Adrenal gland (tissue), 9 donors: ENCODE measurements at regions not wholly inside any gene's neighbourhood (a gene's known extent, or its start where the extent isn't known, plus 50 kb on each side); places are given as distances from the start of the nearest gene placed in this dataset.

Experiments used
- DNase-seq, 7 donors: peaks; one replicate each; pipeline ENCODE4 v3.0.0-alpha.2; 2019 to 2020
- H3K27ac ChIP-seq, 5 donors: fragments of 200-600 bp; sonication (generic) in 4 of 5; 1 replicate in 3 of 5; 2 replicates in 2 of 5; pipeline versions ENCODE4 v1.5.1 to v1.8.0; 2016 to 2020; ENCODE audit warnings: mild to moderate bottlenecking in 1 of 5
- H3K27me3 ChIP-seq: fragments of 200-600 bp; 2 replicates; pipeline ENCODE4 v1.8.0; 2021
- H3K36me3 ChIP-seq, 2 donors: fragments of 200-600 bp; replicated peaks in 1 of 2; 1 replicate in 1 of 2; 2 replicates in 1 of 2; pipeline versions ENCODE4 v1.5.1 to v1.8.0; 2018 to 2022
- H3K4me1 ChIP-seq, 2 donors: fragments of 200-600 bp; replicated peaks in 1 of 2; 1 replicate in 1 of 2; 2 replicates in 1 of 2; pipeline versions ENCODE4 v1.5.1 to v1.8.0; 2018 to 2021
- H3K4me3 ChIP-seq, 4 donors: fragments of 200-600 bp; sonication (generic) in 3 of 4; one replicate each; pipeline ENCODE4 v1.5.1; 2016 to 2018
- H3K9me3 ChIP-seq, 3 donors: fragments of 200-600 bp; sonication (generic) in 1 of 3; replicated peaks in 1 of 3; 1 replicate in 2 of 3; 2 replicates in 1 of 3; pipeline versions ENCODE4 v1.5.1 to v1.8.0; 2016 to 2021
- CTCF ChIP-seq, 6 experiments: fragments of 450-650 bp in 4 of 6; fragments of 200-600 bp in 2 of 6; sonication (generic) in 1 of 6; IDR thresholded peaks; 1 replicate in 5 of 6; 2 replicates in 1 of 6; pipeline versions ENCODE4 v1.5.1 to v1.8.0; 2016 to 2021; ENCODE audit warnings: antibody characterized with exemption in 6 of 6, mild to moderate bottlenecking in 2 of 6, moderate library complexity in 1 of 6
- POLR2A ChIP-seq, 2 donors: fragments of 450-650 bp; IDR thresholded peaks; one replicate each; pipeline ENCODE4 v1.6.1; 2017; ENCODE audit warnings: antibody characterized with exemption in 2 of 2, mild to moderate bottlenecking in 2 of 2, moderate library complexity in 1 of 2
- WGBS, 4 donors: extraction: QIAGEN DNeasy Blood & Tissue Kit in 2 of 4; methylation state at CpG; one replicate each; pipeline versions ENCODE4 v1.1.5 to v1.1.7; 2013 to 2017; 5-methylcytosine and 5-hydroxymethylcytosine counted together
- intact Hi-C, 2 donors: fragments of 100-400 bp; cut with DNase I; formaldehyde crosslinking; loops; one replicate each; pipeline versions ENCODE4 v1.14.1 to v1.15.0; 2022 to 2023
- donor health status: healthy with polysubstance abuse.
- donor health status: Bipolar disorder and iron deficiency.
- donor health status: DM: yes; HTN: yes; CAD: no.
- donor health status: DM: no; HTN: no; CAD: no.
- donor health status: DM: no; HTN: no; CAD: no.

DNA sequence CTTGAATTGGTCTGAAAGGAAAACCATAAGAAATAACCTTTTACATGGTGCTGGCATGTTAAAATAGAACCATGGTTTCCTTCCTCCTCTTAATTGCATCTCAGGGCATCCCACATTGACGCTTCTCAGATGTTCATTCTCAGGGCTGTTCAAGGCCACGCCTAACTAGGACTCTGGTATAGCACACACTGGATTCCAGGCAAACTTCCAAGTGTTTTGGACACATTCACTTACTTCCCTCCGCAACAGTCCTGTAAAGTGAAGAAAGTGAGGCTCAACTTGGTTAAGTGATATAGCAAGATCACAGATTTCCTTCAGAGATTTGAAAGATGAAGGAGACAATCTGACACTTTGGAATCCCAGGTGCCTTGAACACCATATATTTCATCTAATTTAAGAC, 244.8 kb downstream of the DUSP10 start:
- Histone ChIP-seq H3K27ac (no peak overlapping the region), H3K27me3 (no peaks in the 10 kb centered on the region), H3K4me1 (no peaks in the 10 kb centered on the region), H3K9me3 (no peaks in the 10 kb centered on the region), H3K4me3 (no peak overlapping the region), H3K36me3 (no peaks in the 10 kb centered on the region)
- intact Hi-C loops: no loop called here
- TF ChIP-seq CTCF (IDR thresholded peaks at IDR 0.05): no peak
- TF ChIP-seq POLR2A (IDR thresholded peaks at IDR 0.05): no peak
- DNase-seq: no peak
- WGBS, 4 donors: 60 to 74% (median 66%) methylated on average over 3 of the region's 3 CpGs

- Histone ChIP-seq H3K27me3 (no peaks in the 10 kb centered on the region), H3K27ac (no peak overlapping the region), H3K4me3 (no peak overlapping the region), H3K9me3 (peaks cover 0 to 5% (median 0%) of the 10 kb centered on the region in 3 donors), H3K4me1 (no peaks in the 10 kb centered on the region), H3K36me3 (no peaks in the 10 kb centered on the region)
- TF ChIP-seq CTCF (IDR thresholded peaks at IDR 0.05) (no peak), POLR2A (IDR thresholded peaks at IDR 0.05) (no peak)
- intact Hi-C loops: no loop called here
- 58 to 88% (median 80%) methylated on average over 4 of the region's 4 CpGs for WGBS, 4 donors
- DNase-seq: no peak
These were observed 238.6 kb downstream of the DUSP10 start for GRCh38 chr1:221503268-221503667.

- H3K27ac ChIP-seq: no peak overlapping the region
- intact Hi-C loops: no loop called here
- WGBS, 4 donors: 52 to 79% (median 60%) methylated on average over 3 of the region's 3 CpGs
These were observed 232.1 kb downstream of the DUSP10 start for GRCh38 chr1:221509575-221510355.

More at GRCh38 chr1:221509575-221510355, 232.1 kb downstream of the DUSP10 start:
- TF ChIP-seq POLR2A (IDR thresholded peaks at IDR 0.05) (no peak), CTCF (IDR thresholded peaks at IDR 0.05) (no peak)
- DNase-seq: no peak
- Histone ChIP-seq H3K4me1 (no peaks in the 10 kb centered on the region), H3K36me3 (no peaks in the 10 kb centered on the region), H3K9me3 (peaks cover 0 to 5% (median 0%) of the 10 kb centered on the region in 3 donors), H3K4me3 (no peak overlapping the region), H3K27me3 (no peaks in the 10 kb centered on the region)
